ENCODE measurements at regions not wholly inside any gene's neighbourhood (a gene's known extent, or its start where the extent isn't known, plus 50 kb on each side); places are given as distances from the start of the nearest gene placed in this dataset.

DNA sequence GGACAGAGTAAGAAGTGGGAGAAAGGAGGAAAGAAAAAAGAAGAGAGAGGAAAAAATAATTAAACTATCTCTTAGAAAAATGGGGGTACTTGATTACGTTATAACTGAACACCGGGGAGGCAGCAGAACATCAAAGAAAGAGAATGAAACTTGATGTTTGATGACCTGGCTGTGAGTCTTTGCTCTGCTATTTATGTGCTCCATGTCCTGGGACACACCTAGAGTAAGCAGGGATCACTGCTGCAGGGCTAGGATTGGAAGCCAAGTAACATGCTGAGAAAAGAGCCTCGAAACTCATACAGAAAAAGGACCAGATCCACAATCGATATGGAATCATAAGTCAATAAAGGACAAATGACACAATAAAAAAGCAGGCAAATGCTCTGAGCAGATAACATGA is 56.7 kb upstream of the COL13A1 start:
- H3K4me1 Mint-ChIP-seq (ENCODE audit: insufficient read depth, unreplicated experiment), result peaks cover 8% of the 10 kb centered on the region
- ChIA-PET CTCF (interaction anchor here (1.1 to 2.0 kb wide), 2 partner anchors 55 to 170 kb away, joined by 5 to 6 read pairs; no protein-coding TSS in a partner anchor), POLR2A (interaction anchor here (0.7 to 1.0 kb wide), 2 partner anchors 13 to 25 kb away, joined by 3 to 4 read pairs; no protein-coding TSS in a partner anchor)
- DNase-seq (ENCODE audit: unreplicated experiment), result no peak
- H3K4me3 Mint-ChIP-seq (ENCODE audit: unreplicated experiment), result no peak overlapping the region
- no peaks in the 10 kb centered on the region for H3K9me3 Mint-ChIP-seq (ENCODE audit: unreplicated experiment)
- H3K27me3 Mint-ChIP-seq (ENCODE audit: insufficient read depth, unreplicated experiment), result peaks cover 2% of the 10 kb centered on the region
- no peak overlapping the region for H3K27ac Mint-ChIP-seq (ENCODE audit: low read depth, unreplicated experiment)
- no peaks in the 10 kb centered on the region for H3K36me3 Mint-ChIP-seq (ENCODE audit: insufficient read depth, unreplicated experiment)
- TF ChIP-seq, protein P1, sequence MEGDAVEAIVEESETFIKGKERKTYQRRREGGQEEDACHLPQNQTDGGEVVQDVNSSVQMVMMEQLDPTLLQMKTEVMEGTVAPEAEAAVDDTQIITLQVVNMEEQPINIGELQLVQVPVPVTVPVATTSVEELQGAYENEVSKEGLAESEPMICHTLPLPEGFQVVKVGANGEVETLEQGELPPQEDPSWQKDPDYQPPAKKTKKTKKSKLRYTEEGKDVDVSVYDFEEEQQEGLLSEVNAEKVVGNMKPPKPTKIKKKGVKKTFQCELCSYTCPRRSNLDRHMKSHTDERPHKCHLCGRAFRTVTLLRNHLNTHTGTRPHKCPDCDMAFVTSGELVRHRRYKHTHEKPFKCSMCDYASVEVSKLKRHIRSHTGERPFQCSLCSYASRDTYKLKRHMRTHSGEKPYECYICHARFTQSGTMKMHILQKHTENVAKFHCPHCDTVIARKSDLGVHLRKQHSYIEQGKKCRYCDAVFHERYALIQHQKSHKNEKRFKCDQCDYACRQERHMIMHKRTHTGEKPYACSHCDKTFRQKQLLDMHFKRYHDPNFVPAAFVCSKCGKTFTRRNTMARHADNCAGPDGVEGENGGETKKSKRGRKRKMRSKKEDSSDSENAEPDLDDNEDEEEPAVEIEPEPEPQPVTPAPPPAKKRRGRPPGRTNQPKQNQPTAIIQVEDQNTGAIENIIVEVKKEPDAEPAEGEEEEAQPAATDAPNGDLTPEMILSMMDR (IDR thresholded peaks at IDR 0.05; ENCODE audit: unreplicated experiment), result no peak
- intact Hi-C loops (cut with micrococcal nuclease), result no loop called here
- BruUV-seq (replicated peaks), result no TSS peak

DNA sequence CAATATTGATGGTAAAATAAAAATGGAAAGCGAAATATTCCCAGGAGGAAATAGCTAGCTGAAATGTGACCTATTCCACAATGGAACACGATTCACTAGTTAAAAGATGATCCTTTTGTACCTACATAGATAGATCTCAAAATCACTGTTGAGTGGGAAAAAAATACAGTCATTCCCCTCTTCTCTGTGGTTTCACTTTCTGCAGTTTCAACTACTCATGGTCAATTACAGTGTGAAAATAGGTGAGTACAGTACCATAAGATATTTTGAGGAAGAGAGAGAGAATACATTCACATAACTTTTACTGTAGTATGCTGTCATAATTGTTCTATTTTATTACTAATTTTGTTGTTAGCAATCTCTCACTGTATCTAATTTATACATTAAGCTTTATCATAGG is 56.0 kb upstream of the COL13A1 start:
- Mint-ChIP-seq H3K4me3 (ENCODE audit: unreplicated experiment) (no peak overlapping the region), H3K27me3 (ENCODE audit: insufficient read depth, unreplicated experiment) (peaks cover 10% of the 10 kb centered on the region), H3K36me3 (ENCODE audit: insufficient read depth, unreplicated experiment) (no peaks in the 10 kb centered on the region), H3K9me3 (ENCODE audit: unreplicated experiment) (no peaks in the 10 kb centered on the region), H3K4me1 (ENCODE audit: insufficient read depth, unreplicated experiment) (peaks cover 8% of the 10 kb centered on the region), H3K27ac (ENCODE audit: low read depth, unreplicated experiment) (no peak overlapping the region)
- no TSS peak for BruUV-seq (replicated peaks)
- no peak for DNase-seq (ENCODE audit: unreplicated experiment)
- TF ChIP-seq, protein P1 (IDR thresholded peaks at IDR 0.05; ENCODE audit: unreplicated experiment), result no peak
- intact Hi-C loops (cut with micrococcal nuclease), result no loop called here
- CTCF ChIA-PET, result interaction anchor here (0.7 kb wide), 1 partner anchor 49 kb away, joined by 3 read pairs; no protein-coding TSS in a partner anchor
- POLR2A ChIA-PET, result interaction anchor here (1.0 kb wide), 1 partner anchor 13 kb away, joined by 4 read pairs; no protein-coding TSS in a partner anchor

DNA sequence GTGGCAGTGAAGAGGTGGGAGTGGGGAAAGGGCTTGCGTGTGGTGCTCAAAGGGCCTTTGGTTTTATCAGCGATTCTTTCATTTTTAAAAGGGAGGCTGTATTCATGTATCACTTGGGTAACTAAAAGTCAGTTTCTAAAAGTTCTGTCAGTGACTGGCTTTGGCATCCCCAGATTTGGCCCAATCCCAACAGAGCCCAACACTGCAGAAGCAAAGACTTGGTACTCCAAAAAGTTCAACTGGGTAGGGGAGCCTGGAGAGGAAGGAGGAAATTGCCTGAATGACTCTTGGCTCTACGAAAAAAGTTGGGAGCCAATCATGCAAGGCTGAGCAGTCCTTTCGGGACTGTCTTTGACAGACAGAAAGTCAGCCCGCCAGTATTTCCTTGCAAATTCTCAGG is 54.5 kb upstream of the COL13A1 start:
- no TSS peak for BruUV-seq (replicated peaks)
- CTCF ChIA-PET, result no interaction called here
- TF ChIP-seq, protein P1 (IDR thresholded peaks at IDR 0.05; ENCODE audit: unreplicated experiment), result no peak

DNA sequence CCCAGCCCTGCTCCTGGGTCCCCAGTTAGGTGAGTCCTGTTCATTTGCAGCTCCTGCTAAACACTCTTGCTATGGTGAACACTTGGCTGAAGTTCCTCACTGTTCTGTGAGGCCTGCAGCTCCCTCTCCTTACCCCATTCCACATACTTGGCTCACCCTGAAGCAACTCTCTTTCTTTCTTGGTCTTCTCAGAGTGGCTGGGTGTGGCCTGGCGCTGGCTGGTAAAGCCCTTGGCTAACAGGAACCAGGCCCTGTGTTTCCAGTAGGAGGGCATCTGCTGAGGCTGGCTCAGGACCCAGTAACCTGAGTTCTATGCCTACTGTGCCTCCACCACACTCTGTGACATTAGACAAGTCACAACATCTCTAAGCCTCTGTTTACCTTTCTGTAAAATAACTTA is 53.1 kb upstream of the COL13A1 start:
- Mint-ChIP-seq H3K36me3 (ENCODE audit: insufficient read depth, unreplicated experiment) (no peaks in the 10 kb centered on the region), H3K9me3 (ENCODE audit: unreplicated experiment) (no peaks in the 10 kb centered on the region), H3K4me1 (ENCODE audit: insufficient read depth, unreplicated experiment) (peaks cover 8% of the 10 kb centered on the region), H3K4me3 (ENCODE audit: unreplicated experiment) (no peak overlapping the region), H3K27ac (ENCODE audit: low read depth, unreplicated experiment) (no peak overlapping the region), H3K27me3 (ENCODE audit: insufficient read depth, unreplicated experiment) (peaks cover 28% of the 10 kb centered on the region)
- ChIA-PET POLR2A (no interaction called here), CTCF (no interaction called here)
- DNase-seq (ENCODE audit: unreplicated experiment), result peak; percentile 9
- intact Hi-C loops (cut with micrococcal nuclease), result no loop called here
- BruUV-seq (replicated peaks), result no TSS peak
- TF ChIP-seq, protein P1 (IDR thresholded peaks at IDR 0.05; ENCODE audit: unreplicated experiment), result no peak

More for the DNA sequence above, 54.5 kb upstream of the COL13A1 start:
- intact Hi-C loops (cut with micrococcal nuclease), result no loop called here
- Mint-ChIP-seq H3K4me1 (ENCODE audit: insufficient read depth, unreplicated experiment) (peaks cover 8% of the 10 kb centered on the region), H3K27me3 (ENCODE audit: insufficient read depth, unreplicated experiment) (peaks cover 25% of the 10 kb centered on the region), H3K36me3 (ENCODE audit: insufficient read depth, unreplicated experiment) (no peaks in the 10 kb centered on the region), H3K4me3 (ENCODE audit: unreplicated experiment) (no peak overlapping the region), H3K9me3 (ENCODE audit: unreplicated experiment) (no peaks in the 10 kb centered on the region), H3K27ac (ENCODE audit: low read depth, unreplicated experiment) (no peak overlapping the region)
- DNase-seq (ENCODE audit: unreplicated experiment), result no peak
- POLR2A ChIA-PET, result no interaction called here

Measured in MCF 10A (cell line).